ENCODE measurements at regions not wholly inside any gene's neighbourhood (a gene's known extent, or its start where the extent isn't known, plus 50 kb on each side); places are given as distances from the start of the nearest gene placed in this dataset.

DNA sequence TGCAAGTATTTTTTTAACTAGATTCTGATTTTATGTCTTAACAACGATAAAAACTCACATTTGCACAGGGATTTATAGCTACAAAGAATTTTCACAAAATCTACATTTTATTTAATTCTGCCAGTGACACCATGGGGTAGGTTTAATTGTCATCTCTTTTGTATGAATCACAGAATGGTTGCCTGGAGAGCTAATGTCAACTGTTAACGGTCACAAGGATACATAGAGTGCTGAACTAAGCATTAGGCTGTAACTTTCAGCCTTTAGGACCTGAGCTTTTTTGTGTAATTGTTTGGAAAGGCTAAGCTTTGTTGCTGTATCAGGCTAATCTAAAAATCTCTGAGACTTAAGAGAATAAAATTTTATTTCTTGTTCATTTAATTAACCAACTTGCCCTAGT lies 465.3 kb upstream of the TBX3 start:
- TF ChIP-seq POLR2A (IDR thresholded peaks at IDR 0.05) (no peak), POLR2AphosphoS5 (IDR thresholded peaks at IDR 0.05) (no peak)
- TF ChIP-seq, protein P1, sequence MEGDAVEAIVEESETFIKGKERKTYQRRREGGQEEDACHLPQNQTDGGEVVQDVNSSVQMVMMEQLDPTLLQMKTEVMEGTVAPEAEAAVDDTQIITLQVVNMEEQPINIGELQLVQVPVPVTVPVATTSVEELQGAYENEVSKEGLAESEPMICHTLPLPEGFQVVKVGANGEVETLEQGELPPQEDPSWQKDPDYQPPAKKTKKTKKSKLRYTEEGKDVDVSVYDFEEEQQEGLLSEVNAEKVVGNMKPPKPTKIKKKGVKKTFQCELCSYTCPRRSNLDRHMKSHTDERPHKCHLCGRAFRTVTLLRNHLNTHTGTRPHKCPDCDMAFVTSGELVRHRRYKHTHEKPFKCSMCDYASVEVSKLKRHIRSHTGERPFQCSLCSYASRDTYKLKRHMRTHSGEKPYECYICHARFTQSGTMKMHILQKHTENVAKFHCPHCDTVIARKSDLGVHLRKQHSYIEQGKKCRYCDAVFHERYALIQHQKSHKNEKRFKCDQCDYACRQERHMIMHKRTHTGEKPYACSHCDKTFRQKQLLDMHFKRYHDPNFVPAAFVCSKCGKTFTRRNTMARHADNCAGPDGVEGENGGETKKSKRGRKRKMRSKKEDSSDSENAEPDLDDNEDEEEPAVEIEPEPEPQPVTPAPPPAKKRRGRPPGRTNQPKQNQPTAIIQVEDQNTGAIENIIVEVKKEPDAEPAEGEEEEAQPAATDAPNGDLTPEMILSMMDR (IDR thresholded peaks at IDR 0.05), result no peak
